Neural progenitor cell (in vitro differentiated cells): ENCODE measurements at regions not wholly inside any gene's neighbourhood (a gene's known extent, or its start where the extent isn't known, plus 50 kb on each side); places are given as distances from the start of the nearest gene placed in this dataset.

ENCODE experiments used
- DNase-seq: peaks from one replicate; pipeline ENCODE4 v3.0.0-alpha.2; 2016; ENCODE audit warnings: low spot score
- H2AFZ ChIP-seq: fragments of 200-600 bp; sonication (generic); replicated peaks from 2 replicates; pipeline ENCODE4 v1.6.1; 2016; ENCODE audit warnings: antibody characterized with exemption
- H3F3A ChIP-seq: fragments of 200-600 bp; sonication (generic); 2 replicates; pipeline ENCODE4 v1.6.1; 2016; ENCODE audit warnings: antibody characterized with exemption, low read depth
- H3K27ac ChIP-seq: fragments of 200-600 bp; sonication (generic); 2 replicates; pipeline ENCODE4 v1.5.1; 2016; ENCODE audit warnings: mild to moderate bottlenecking
- H3K27me3 ChIP-seq: fragments of 200-600 bp; sonication (generic); 2 replicates; pipeline ENCODE4 v1.6.1; 2016; ENCODE audit warnings: mild to moderate bottlenecking, moderate library complexity
- H3K36me3 ChIP-seq: fragments of 200-600 bp; sonication (generic); 2 replicates; pipeline ENCODE4 v1.5.1; 2016
- H3K4me1 ChIP-seq: fragments of 200-600 bp; sonication (generic); 2 replicates; pipeline ENCODE4 v1.6.1; 2016; ENCODE audit warnings: mixed run types
- H3K4me2 ChIP-seq: fragments of 200-600 bp; sonication (generic); 2 replicates; pipeline ENCODE4 v1.6.1; 2016
- H3K4me3 ChIP-seq: fragments of 200-600 bp; sonication (generic); 2 replicates; pipeline ENCODE4 v1.5.1; 2016
- H3K79me2 ChIP-seq: fragments of 200-600 bp; sonication (generic); 2 replicates; pipeline ENCODE4 v1.6.1; 2016; ENCODE audit warnings: low read depth
- H3K9ac ChIP-seq: fragments of 200-600 bp; sonication (generic); 2 replicates; pipeline ENCODE4 v1.6.1; 2016
- H3K9me3 ChIP-seq: fragments of 200-600 bp; sonication (generic); 2 replicates; pipeline ENCODE4 v1.5.1; 2016; ENCODE audit warnings: low read depth
- H4K20me1 ChIP-seq: fragments of 200-600 bp; sonication (generic); 2 replicates; pipeline ENCODE4 v1.6.1; 2016; ENCODE audit warnings: low read depth
- H3K27ac Mint-ChIP-seq: 3 replicates; pipeline ENCODE4 v1.8.0; 2021; ENCODE audit warnings: mixed read lengths
- H3K27me3 Mint-ChIP-seq: 2 replicates; pipeline ENCODE4 v1.8.0; 2022; ENCODE audit warnings: low read depth, mild to moderate bottlenecking, inconsistent platforms, moderate library complexity, mixed read lengths; ENCODE audit not compliant: insufficient read depth
- H3K36me3 Mint-ChIP-seq: 3 replicates; pipeline ENCODE4 v1.8.0; 2021; ENCODE audit warnings: mixed read lengths
- H3K4me1 Mint-ChIP-seq: 3 replicates; pipeline ENCODE4 v1.8.0; 2021; ENCODE audit warnings: mixed read lengths
- H3K4me3 Mint-ChIP-seq: 3 replicates; pipeline ENCODE4 v1.8.0; 2021; ENCODE audit warnings: mild to moderate bottlenecking, moderate library complexity, mixed read lengths
- H3K9me3 Mint-ChIP-seq: 3 replicates; pipeline ENCODE4 v1.8.0; 2020; ENCODE audit warnings: mixed read lengths
- EZH2 ChIP-seq: fragments of 200-600 bp; sonication (generic); IDR thresholded peaks from 2 replicates; pipeline ENCODE4 v1.6.1; 2017; ENCODE audit warnings: antibody characterized with exemption, mild to moderate bottlenecking, moderate library complexity
- EZH2phosphoT487 ChIP-seq: fragments of 200-600 bp; sonication (generic); IDR thresholded peaks from 2 replicates; pipeline ENCODE4 v1.6.1; 2017; ENCODE audit warnings: antibody characterized with exemption
- TF ChIP-seq, protein P1 (sequence below): fragments of 200-600 bp; sonication (generic); IDR thresholded peaks from 2 replicates; pipeline ENCODE4 v1.5.1; 2017; ENCODE audit warnings: antibody characterized with exemption, mild to moderate bottlenecking

DNA sequence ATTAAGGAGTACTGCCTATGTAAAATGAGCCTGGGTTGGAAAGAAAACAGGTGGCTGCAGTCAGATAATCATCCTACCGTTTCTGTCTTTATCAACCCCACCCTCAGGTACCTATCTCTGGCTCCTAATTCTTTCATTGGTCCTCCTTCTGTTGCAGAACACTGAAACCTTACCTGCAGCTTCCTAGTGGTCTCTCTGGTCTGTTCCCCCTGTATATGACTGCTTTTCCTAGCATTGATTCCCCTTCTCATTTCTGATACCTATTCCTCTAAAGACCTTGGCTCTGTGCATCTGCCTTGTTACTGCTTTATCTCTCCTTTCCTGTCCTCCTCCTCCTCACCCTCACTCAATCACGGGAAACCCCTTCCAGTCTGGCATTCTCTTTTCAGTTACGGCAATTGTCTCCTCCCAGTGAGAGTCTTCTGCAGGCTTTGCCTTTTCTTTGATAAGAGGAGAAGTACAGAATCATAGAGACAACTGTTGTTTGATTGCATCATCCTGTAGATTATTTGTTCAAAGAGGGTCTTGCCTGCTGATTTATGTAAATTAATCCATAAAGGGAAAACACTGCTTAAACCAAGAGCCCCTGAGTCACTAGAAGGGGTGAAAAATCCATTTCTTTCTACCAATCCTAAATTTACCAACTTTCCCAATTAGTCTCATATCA lies 301.2 kb downstream of the AASDHPPT start:
- H2AFZ ChIP-seq = peak overlapping the region; percentile 92
- H3K27ac Mint-ChIP-seq = no peak overlapping the region

DNA sequence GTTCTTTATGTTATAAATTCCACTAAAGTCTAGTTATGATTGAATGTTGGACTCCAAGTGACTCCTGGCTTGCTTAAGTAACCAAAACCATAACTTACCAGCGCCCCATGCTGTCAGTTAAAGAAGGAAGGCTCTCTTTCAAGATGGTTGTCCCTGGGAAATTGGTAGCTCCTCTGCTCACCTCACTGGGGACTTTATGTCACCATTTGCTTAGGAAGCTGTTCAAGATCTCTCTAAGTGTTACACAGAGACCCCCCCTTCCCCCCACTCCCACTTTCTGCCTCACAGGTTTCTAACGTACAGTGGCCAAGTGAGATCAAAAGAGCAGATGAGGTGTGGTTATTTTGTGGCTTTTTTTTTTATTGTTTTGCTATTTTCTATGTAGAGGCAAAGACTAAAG lies 301.8 kb downstream of the AASDHPPT start:
- Histone ChIP-seq H3K27ac (no peak overlapping the region), H2AFZ (peak overlapping the region; percentile 45), H3F3A (peaks cover 8% of the 10 kb centered on the region), H4K20me1 (no peaks in the 10 kb centered on the region), H3K4me3 (no peak overlapping the region), H3K79me2 (no peaks in the 10 kb centered on the region), H3K9ac (no peak overlapping the region), H3K36me3 (no peaks in the 10 kb centered on the region), H3K9me3 (no peaks in the 10 kb centered on the region), H3K4me1 (peaks cover 23% of the 10 kb centered on the region), H3K27me3 (no peaks in the 10 kb centered on the region), H3K4me2 (no peak overlapping the region)
- TF ChIP-seq EZH2phosphoT487 = no peak
- TF ChIP-seq, protein P1, sequence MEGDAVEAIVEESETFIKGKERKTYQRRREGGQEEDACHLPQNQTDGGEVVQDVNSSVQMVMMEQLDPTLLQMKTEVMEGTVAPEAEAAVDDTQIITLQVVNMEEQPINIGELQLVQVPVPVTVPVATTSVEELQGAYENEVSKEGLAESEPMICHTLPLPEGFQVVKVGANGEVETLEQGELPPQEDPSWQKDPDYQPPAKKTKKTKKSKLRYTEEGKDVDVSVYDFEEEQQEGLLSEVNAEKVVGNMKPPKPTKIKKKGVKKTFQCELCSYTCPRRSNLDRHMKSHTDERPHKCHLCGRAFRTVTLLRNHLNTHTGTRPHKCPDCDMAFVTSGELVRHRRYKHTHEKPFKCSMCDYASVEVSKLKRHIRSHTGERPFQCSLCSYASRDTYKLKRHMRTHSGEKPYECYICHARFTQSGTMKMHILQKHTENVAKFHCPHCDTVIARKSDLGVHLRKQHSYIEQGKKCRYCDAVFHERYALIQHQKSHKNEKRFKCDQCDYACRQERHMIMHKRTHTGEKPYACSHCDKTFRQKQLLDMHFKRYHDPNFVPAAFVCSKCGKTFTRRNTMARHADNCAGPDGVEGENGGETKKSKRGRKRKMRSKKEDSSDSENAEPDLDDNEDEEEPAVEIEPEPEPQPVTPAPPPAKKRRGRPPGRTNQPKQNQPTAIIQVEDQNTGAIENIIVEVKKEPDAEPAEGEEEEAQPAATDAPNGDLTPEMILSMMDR = no peak
- TF ChIP-seq EZH2 = no peak
- no peak for DNase-seq
- Mint-ChIP-seq H3K27ac (no peak overlapping the region), H3K4me1 (peaks cover 4% of the 10 kb centered on the region), H3K27me3 (no peaks in the 10 kb centered on the region), H3K9me3 (no peaks in the 10 kb centered on the region), H3K4me3 (no peak overlapping the region), H3K36me3 (no peaks in the 10 kb centered on the region)

More for the DNA sequence above, 301.2 kb downstream of the AASDHPPT start:
- H3K4me3 ChIP-seq = no peak overlapping the region
- H4K20me1 ChIP-seq = no peaks in the 10 kb centered on the region
- no peak overlapping the region for H3K4me2 ChIP-seq
- no peak overlapping the region for H3K4me3 Mint-ChIP-seq
- peaks cover 2% of the 10 kb centered on the region for H3F3A ChIP-seq
- no peaks in the 10 kb centered on the region for H3K36me3 ChIP-seq
- no peak overlapping the region for H3K9ac ChIP-seq
- no peaks in the 10 kb centered on the region for H3K9me3 Mint-ChIP-seq
- no peaks in the 10 kb centered on the region for H3K79me2 ChIP-seq
- H3K27me3 ChIP-seq = no peaks in the 10 kb centered on the region
- peaks cover 17% of the 10 kb centered on the region for H3K4me1 ChIP-seq
- H3K27ac ChIP-seq = no peak overlapping the region
- DNase-seq = no peak
- no peaks in the 10 kb centered on the region for H3K4me1 Mint-ChIP-seq
- H3K9me3 ChIP-seq = no peaks in the 10 kb centered on the region
- H3K36me3 Mint-ChIP-seq = no peaks in the 10 kb centered on the region
- TF ChIP-seq, protein P1 = no peak
- TF ChIP-seq EZH2phosphoT487 = no peak
- no peak for TF ChIP-seq EZH2
- H3K27me3 Mint-ChIP-seq = no peaks in the 10 kb centered on the region

DNA sequence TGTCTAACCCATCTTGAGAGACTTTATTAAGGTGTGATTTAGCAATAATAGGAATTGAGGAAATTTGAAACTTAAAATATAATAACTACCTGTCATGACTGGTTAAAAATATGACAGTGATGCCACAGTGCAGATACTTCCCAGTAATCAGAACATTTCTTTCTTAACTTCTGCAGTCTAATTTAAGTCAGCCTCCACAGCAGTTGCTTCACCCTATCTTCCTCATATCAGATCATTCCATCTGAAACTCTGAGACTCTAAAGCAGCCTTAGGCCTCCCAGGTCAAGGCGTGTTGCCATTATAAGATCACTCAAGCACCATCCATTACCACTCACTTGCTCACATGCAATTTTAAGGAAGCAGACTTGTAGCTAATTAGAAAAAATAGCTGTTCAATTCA lies 302.2 kb downstream of the AASDHPPT start:
- DNase-seq = no peak
- H3K27me3 Mint-ChIP-seq = no peaks in the 10 kb centered on the region
- Histone ChIP-seq H3K9me3 (no peaks in the 10 kb centered on the region), H4K20me1 (no peaks in the 10 kb centered on the region), H3K27me3 (no peaks in the 10 kb centered on the region), H3K27ac (no peak overlapping the region), H3K79me2 (no peaks in the 10 kb centered on the region), H3K4me1 (peaks cover 28% of the 10 kb centered on the region), H3K4me2 (no peak overlapping the region), H3F3A (peaks cover 13% of the 10 kb centered on the region), H2AFZ (no peak overlapping the region), H3K36me3 (no peaks in the 10 kb centered on the region), H3K9ac (no peak overlapping the region), H3K4me3 (no peak overlapping the region)
- H3K27ac Mint-ChIP-seq = no peak overlapping the region
- peaks cover 6% of the 10 kb centered on the region for H3K4me1 Mint-ChIP-seq
- no peak overlapping the region for H3K4me3 Mint-ChIP-seq
- H3K9me3 Mint-ChIP-seq = no peaks in the 10 kb centered on the region
- TF ChIP-seq, protein P1 = no peak
- TF ChIP-seq EZH2 = no peak
- no peak for TF ChIP-seq EZH2phosphoT487
- H3K36me3 Mint-ChIP-seq = no peaks in the 10 kb centered on the region
